ENCODE measurements at regions not wholly inside any gene's neighbourhood (a gene's known extent, or its start where the extent isn't known, plus 50 kb on each side); places are given as distances from the start of the nearest gene placed in this dataset.

GRCh38 chr2:15724235-15724634 lies 132.6 kb downstream of the DDX1 start:
- no peaks in the 10 kb centered on the region for H3K9me3 Mint-ChIP-seq
- no peak overlapping the region for H3K4me3 Mint-ChIP-seq
- no peak overlapping the region for H3K27ac Mint-ChIP-seq
- DNase-seq, result no peak
- peaks cover 6% of the 10 kb centered on the region for H3K27me3 Mint-ChIP-seq (ENCODE audit: low read depth, poor library complexity)
- TF ChIP-seq CTCF (IDR thresholded peaks at IDR 0.05), result no peak
- peaks cover 85% of the 10 kb centered on the region for H3K4me1 Mint-ChIP-seq
- H3K36me3 Mint-ChIP-seq (ENCODE audit: low read depth), result no peaks in the 10 kb centered on the region

GRCh38 chr2:15725101-15725781 lies 133.6 kb downstream of the DDX1 start:
- H3K27ac Mint-ChIP-seq, result peak overlapping the region; percentile 96

GRCh38 chr2:15725782-15726112 lies 134.1 kb downstream of the DDX1 start:
- peaks cover 6% of the 10 kb centered on the region for H3K27me3 Mint-ChIP-seq (ENCODE audit: low read depth, poor library complexity)

More at GRCh38 chr2:15725101-15725781, 133.6 kb downstream of the DDX1 start:
- Mint-ChIP-seq H3K27me3 (ENCODE audit: low read depth, poor library complexity) (peaks cover 6% of the 10 kb centered on the region), H3K36me3 (ENCODE audit: low read depth) (no peaks in the 10 kb centered on the region), H3K4me3 (no peak overlapping the region), H3K9me3 (no peaks in the 10 kb centered on the region), H3K4me1 (peaks cover 86% of the 10 kb centered on the region)
- DNase-seq, result no peak
- no peak for TF ChIP-seq CTCF (IDR thresholded peaks at IDR 0.05)

GRCh38 chr2:15726321-15727057 lies 134.8 kb downstream of the DDX1 start:
- TF ChIP-seq CTCF (IDR thresholded peaks at IDR 0.05), result no peak
- no peaks in the 10 kb centered on the region for H3K9me3 Mint-ChIP-seq
- DNase-seq, result no peak
- H3K4me1 Mint-ChIP-seq, result peaks cover 87% of the 10 kb centered on the region
- H3K4me3 Mint-ChIP-seq, result no peak overlapping the region
- peaks cover 6% of the 10 kb centered on the region for H3K27me3 Mint-ChIP-seq (ENCODE audit: low read depth, poor library complexity)
- H3K36me3 Mint-ChIP-seq (ENCODE audit: low read depth), result no peaks in the 10 kb centered on the region
- H3K27ac Mint-ChIP-seq, result no peak overlapping the region

More at GRCh38 chr2:15725782-15726112, 134.1 kb downstream of the DDX1 start:
- no peak overlapping the region for H3K4me3 Mint-ChIP-seq
- peaks cover 87% of the 10 kb centered on the region for H3K4me1 Mint-ChIP-seq
- peak overlapping the region; percentile 87 for H3K27ac Mint-ChIP-seq
- DNase-seq, result no peak
- H3K36me3 Mint-ChIP-seq (ENCODE audit: low read depth), result no peaks in the 10 kb centered on the region
- H3K9me3 Mint-ChIP-seq, result no peaks in the 10 kb centered on the region
- no peak for TF ChIP-seq CTCF (IDR thresholded peaks at IDR 0.05)

- no peak for DNase-seq
- H3K27me3 Mint-ChIP-seq (ENCODE audit: low read depth, poor library complexity), result peaks cover 8% of the 10 kb centered on the region
- no peaks in the 10 kb centered on the region for H3K36me3 Mint-ChIP-seq (ENCODE audit: low read depth)
- H3K4me3 Mint-ChIP-seq, result no peak overlapping the region
- peaks cover 87% of the 10 kb centered on the region for H3K4me1 Mint-ChIP-seq
- no peak for TF ChIP-seq CTCF (IDR thresholded peaks at IDR 0.05)
- H3K27ac Mint-ChIP-seq, result no peak overlapping the region
- H3K9me3 Mint-ChIP-seq, result no peaks in the 10 kb centered on the region
Measured at GRCh38 chr2:15727396-15728244, 136.0 kb downstream of the DDX1 start.
